Cardiac fibroblast (primary cell): ENCODE measurements at regions not wholly inside any gene's neighbourhood (a gene's known extent, or its start where the extent isn't known, plus 50 kb on each side); places are given as distances from the start of the nearest gene placed in this dataset.

Experiments used
- DNase-seq, 2 donors: peaks; one replicate each; pipeline versions ENCODE4 v3.0.0 to v3.0.0-alpha.2; 2010; ENCODE audit warnings: low read depth in 2 of 2
- H3K4me3 ChIP-seq, 2 donors: replicated peaks in 1 of 2; 1 replicate in 1 of 2; 2 replicates in 1 of 2; pipeline ENCODE4 v1.5.1; 2011; ENCODE audit warnings: low read depth in 2 of 2, low read length in 2 of 2, mild to moderate bottlenecking in 2 of 2, moderate library complexity in 1 of 2
- TF ChIP-seq, protein P1 (sequence below): IDR thresholded peaks from one replicate; pipeline ENCODE4 v1.5.1; 2011; ENCODE audit warnings: low read depth, mild to moderate bottlenecking, low read length, inconsistent platforms

DNA sequence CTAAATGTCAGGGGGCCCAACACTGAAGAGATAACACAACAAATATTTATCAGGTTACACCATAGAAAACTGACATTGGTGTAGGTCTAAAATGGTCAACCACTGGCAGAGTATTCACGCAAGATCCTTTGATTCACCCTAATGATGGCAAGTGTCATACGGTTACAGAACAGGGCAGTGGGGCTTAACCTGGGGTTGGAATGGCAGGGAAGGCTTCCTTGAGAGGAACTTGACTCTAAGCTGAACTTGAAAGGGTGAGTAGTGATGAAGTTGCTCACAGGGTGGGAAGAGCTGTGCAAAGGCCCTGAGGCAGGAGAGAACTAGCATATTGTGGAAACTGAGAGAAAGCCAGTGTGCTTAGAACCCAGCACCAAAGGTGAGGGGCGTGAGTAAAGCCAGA lies 97.1 kb upstream of the MVB12B start:
- DNase-seq = no peak
- TF ChIP-seq, protein P1, sequence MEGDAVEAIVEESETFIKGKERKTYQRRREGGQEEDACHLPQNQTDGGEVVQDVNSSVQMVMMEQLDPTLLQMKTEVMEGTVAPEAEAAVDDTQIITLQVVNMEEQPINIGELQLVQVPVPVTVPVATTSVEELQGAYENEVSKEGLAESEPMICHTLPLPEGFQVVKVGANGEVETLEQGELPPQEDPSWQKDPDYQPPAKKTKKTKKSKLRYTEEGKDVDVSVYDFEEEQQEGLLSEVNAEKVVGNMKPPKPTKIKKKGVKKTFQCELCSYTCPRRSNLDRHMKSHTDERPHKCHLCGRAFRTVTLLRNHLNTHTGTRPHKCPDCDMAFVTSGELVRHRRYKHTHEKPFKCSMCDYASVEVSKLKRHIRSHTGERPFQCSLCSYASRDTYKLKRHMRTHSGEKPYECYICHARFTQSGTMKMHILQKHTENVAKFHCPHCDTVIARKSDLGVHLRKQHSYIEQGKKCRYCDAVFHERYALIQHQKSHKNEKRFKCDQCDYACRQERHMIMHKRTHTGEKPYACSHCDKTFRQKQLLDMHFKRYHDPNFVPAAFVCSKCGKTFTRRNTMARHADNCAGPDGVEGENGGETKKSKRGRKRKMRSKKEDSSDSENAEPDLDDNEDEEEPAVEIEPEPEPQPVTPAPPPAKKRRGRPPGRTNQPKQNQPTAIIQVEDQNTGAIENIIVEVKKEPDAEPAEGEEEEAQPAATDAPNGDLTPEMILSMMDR = no peak
- no peak overlapping the region for H3K4me3 ChIP-seq

DNA sequence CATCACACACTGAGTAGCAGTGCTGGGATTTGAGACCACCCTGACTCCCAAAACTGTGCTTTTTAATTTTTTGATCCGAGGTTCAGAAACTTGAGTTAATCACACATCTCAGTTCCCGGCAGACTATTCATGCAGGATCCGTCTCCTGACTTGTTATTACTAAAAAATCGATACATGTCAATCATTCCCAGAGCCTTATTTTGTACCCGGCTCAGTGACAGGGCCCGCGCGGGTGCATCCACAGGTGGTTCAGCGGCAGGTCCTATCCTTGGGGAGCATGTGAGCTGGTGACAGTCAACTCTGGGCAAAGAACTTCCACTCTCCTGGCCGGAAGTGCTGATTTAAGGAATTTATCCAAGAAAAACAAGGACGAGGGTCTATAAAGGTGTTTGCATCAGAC lies 95.9 kb upstream of the MVB12B start:
- DNase-seq = no peak
- H3K4me3 ChIP-seq = no peak overlapping the region
- TF ChIP-seq, protein P1 = no peak

DNA sequence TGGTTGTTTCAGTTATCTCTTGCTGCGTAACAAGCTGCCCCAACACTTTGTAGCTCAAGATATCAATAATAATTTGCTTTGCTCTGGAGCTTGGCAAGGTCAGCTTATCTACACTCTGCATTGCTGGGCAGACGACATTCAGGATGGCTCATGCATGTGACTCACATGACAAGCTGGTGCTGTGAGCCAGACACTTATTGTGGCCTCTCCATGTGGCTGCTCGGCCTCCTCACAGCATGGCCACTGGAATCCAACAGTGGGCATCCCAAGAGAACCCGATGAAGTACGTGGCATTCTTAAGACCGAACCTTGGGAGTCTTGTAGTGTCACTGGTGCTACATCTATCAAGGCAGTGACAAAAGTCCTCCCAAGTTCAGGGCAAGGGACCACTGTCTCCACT lies 94.2 kb upstream of the MVB12B start:
- TF ChIP-seq, protein P1 = no peak
- DNase-seq = no peak
- no peak overlapping the region for H3K4me3 ChIP-seq

DNA sequence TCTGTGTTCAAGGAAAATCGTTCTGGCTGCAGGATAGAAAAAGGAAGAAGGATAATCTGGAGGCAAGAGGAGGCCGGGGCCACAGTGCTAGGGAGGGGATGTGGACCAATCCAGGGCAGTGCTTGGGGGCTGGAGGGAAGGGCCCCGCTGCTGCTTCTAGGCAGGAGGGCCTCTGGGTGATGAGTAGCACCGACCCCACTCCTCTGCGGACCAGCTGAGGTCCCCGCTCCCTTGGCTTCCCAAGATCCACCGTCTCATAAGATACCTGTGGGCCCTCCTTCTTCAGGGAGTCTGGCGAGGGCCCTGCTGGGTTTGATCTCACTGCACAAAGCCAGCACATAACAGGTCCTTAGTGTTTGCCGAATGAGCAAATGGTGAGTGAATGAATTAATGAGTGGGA lies 93.5 kb upstream of the MVB12B start:
- TF ChIP-seq, protein P1 = no peak
- no peak overlapping the region for H3K4me3 ChIP-seq
- no peak for DNase-seq

DNA sequence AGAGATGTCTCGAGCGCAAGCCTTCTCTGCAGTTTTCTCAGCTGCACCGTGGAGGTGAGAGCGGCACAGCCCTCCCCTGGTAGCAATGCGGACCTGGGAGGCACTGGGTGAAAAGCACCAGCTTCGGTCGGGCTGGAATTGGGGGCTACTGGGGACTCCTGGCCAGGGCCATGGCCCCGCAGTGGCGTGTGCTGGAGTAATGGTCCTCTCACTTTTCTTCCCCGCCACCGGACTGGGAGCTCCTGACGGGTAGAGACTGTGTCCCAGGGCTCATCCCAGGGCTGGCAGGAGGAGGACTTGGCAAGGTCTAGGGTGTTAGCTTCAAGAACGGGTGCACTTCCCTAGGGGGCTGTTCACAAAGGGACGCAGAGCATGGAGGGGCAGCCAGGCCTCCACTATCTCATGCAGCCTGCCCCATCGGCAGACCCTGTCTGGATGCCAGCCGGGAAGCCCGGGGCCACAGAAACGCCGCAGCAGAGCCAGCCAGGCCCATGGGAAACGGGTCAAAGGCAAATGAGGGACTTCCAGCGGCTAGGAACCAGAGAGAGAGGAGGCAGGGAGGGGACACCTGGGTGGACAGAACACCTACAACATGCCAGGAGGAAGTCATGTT lies 92.6 kb upstream of the MVB12B start:
- TF ChIP-seq, protein P1 = no peak
- no peak overlapping the region for H3K4me3 ChIP-seq
- no peak for DNase-seq

DNA sequence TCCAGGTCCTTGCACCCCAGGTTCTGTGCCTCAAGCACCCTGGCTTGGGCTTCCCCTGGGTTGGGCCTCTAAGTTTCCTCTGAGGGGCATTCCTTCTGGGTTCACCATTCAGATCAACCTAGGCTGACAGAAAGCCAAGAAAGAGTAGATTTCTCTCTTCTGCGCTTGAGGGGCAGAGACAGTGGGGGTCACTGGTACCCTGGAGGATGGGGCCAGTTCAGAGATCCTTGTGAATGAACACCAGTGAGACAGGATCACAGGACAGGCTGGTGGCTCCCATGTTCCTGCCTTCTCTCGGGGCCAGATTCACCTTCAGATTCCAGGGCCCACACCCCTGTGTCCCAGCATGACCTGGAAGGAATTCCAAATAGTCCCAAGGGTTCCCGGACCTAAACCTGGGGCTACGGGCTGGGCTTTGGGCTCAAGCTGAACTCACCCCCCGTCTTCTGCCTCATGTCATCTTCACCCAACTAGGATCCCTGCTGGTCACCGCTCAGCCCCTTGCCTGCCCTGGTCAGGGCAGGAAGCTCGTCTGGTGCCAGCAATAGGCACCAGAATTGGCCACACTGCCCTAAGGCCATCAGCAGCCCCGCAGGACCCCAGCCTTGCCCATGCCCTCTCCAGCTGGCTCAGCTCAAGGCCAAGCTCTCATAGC lies 91.8 kb upstream of the MVB12B start:
- DNase-seq = no peak
- no peak overlapping the region for H3K4me3 ChIP-seq
- TF ChIP-seq, protein P1 = no peak
